Urinary bladder (tissue), 3 donors: ENCODE measurements at regions not wholly inside any gene's neighbourhood (a gene's known extent, or its start where the extent isn't known, plus 50 kb on each side); places are given as distances from the start of the nearest gene placed in this dataset.

Source experiments
- DNase-seq: peaks from one replicate; pipeline ENCODE4 v3.0.0-alpha.2; 2015; ENCODE audit errors: extremely low spot score
- H3K27ac ChIP-seq: one replicate; pipeline ENCODE4 v1.5.1; 2013; ENCODE audit warnings: low read depth, mild to moderate bottlenecking, moderate library complexity
- H3K36me3 ChIP-seq: one replicate; pipeline ENCODE4 v1.6.1; 2013; ENCODE audit warnings: mild to moderate bottlenecking, moderate library complexity; ENCODE audit not compliant: insufficient read depth
- H3K4me1 ChIP-seq: one replicate; pipeline ENCODE4 v1.6.1; 2013; ENCODE audit warnings: mild to moderate bottlenecking, moderate library complexity; ENCODE audit not compliant: insufficient read depth
- H3K4me3 ChIP-seq: one replicate; pipeline ENCODE4 v1.5.1; 2013; ENCODE audit warnings: low read depth, low read length
- WGBS: extraction: QIAGEN DNeasy Blood & Tissue Kit; methylation state at CpG from one replicate; pipeline ENCODE4 v1.1.7; 2013; 5-methylcytosine and 5-hydroxymethylcytosine counted together
- donor health status: healthy with polysubstance abuse.
- donor health status: healthy.

DNA sequence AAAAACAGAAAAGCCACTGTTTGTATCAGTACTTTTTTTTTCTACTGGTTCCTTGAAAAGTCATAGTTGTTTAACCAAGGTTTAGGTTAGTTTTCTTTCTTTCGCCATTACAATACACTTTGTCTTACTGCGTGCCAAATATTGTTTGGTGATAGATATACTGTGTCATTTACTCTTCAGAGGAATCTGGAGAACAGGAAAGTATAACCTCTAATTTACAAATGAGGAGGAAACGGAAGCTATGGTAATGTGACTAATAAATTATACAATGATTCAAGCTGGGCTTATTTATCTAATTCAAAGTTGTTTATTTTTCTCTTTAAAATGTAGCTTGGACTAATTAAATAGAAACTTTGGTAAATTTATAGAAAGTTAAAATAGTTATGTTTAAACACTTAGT, 96.2 kb upstream of the ROBO2 start:
- no peaks in the 10 kb centered on the region for H3K4me1 ChIP-seq
- no peaks in the 10 kb centered on the region for H3K36me3 ChIP-seq
- no peak overlapping the region for H3K27ac ChIP-seq
- DNase-seq = no peak
- WGBS = 66% methylated on average over 3 of the region's 3 CpGs
- no peak overlapping the region for H3K4me3 ChIP-seq

GRCh38 chr3:76949033-76949432, 90.9 kb upstream of the ROBO2 start:
- 72% methylated on average over 3 of the region's 3 CpGs for WGBS
- H3K36me3 ChIP-seq = peaks cover under 1% of the 10 kb centered on the region
- no peaks in the 10 kb centered on the region for H3K4me1 ChIP-seq
- no peak for DNase-seq
- H3K27ac ChIP-seq = no peak overlapping the region
- no peak overlapping the region for H3K4me3 ChIP-seq

DNA sequence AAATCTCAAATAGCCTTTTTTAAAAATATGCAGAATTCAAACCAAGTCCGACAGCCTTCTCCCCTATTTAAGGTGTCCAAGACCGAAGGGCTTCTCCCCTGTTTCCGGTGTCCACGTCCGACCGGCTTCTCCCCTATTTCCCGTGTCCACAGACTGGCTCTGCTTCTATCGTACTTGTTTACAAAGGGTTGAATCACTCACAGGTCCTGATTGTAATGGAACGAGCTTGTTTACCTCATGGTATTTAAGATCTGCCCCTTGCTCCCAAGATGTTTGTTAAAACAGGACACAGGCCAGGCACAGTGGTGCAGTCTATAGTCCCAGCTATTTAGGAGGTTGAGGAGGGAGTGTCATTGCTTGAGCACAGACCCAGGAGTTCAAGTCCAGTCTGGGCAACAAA, 90.4 kb upstream of the ROBO2 start:
- Histone ChIP-seq H3K36me3 (peaks cover 2% of the 10 kb centered on the region), H3K4me1 (no peaks in the 10 kb centered on the region), H3K27ac (no peak overlapping the region), H3K4me3 (no peak overlapping the region)
- 68% methylated on average over 9 of the region's 9 CpGs for WGBS
- DNase-seq = no peak

GRCh38 chr3:76950590-76950989, 89.3 kb upstream of the ROBO2 start:
- WGBS = 91% methylated on average over 3 of the region's 3 CpGs
- Histone ChIP-seq H3K27ac (no peak overlapping the region), H3K4me1 (no peaks in the 10 kb centered on the region), H3K36me3 (peaks cover 2% of the 10 kb centered on the region), H3K4me3 (no peak overlapping the region)
- DNase-seq = no peak

- Histone ChIP-seq H3K36me3 (peaks cover 2% of the 10 kb centered on the region), H3K4me3 (no peak overlapping the region), H3K27ac (no peak overlapping the region), H3K4me1 (no peaks in the 10 kb centered on the region)
- no peak for DNase-seq
- WGBS = 85% methylated on average over 1 of the region's 1 CpG
Observed at GRCh38 chr3:76954412-76954811, 85.5 kb upstream of the ROBO2 start.

GRCh38 chr3:76958274-76958673, 81.6 kb upstream of the ROBO2 start:
- DNase-seq = peak; percentile 13
- no peak overlapping the region for H3K4me3 ChIP-seq
- H3K27ac ChIP-seq = no peak overlapping the region
- H3K36me3 ChIP-seq = peaks cover 2% of the 10 kb centered on the region
- H3K4me1 ChIP-seq = no peaks in the 10 kb centered on the region

- 61% methylated on average over 1 of the region's 1 CpG for WGBS
- DNase-seq = no peak
Observed at GRCh38 chr3:76958861-76959260, 81.0 kb upstream of the ROBO2 start.

GRCh38 chr3:76961284-76961683, 78.6 kb upstream of the ROBO2 start:
- DNase-seq = no peak
- no peaks in the 10 kb centered on the region for H3K4me1 ChIP-seq
- H3K4me3 ChIP-seq = no peak overlapping the region
- WGBS = 86% methylated on average over 4 of the region's 4 CpGs
- H3K27ac ChIP-seq = no peak overlapping the region
- H3K36me3 ChIP-seq = no peaks in the 10 kb centered on the region

More at GRCh38 chr3:76958861-76959260, 81.0 kb upstream of the ROBO2 start:
- Histone ChIP-seq H3K4me3 (no peak overlapping the region), H3K4me1 (no peaks in the 10 kb centered on the region), H3K27ac (no peak overlapping the region), H3K36me3 (peaks cover 2% of the 10 kb centered on the region)

- Histone ChIP-seq H3K4me3 (no peak overlapping the region), H3K36me3 (no peaks in the 10 kb centered on the region), H3K4me1 (no peaks in the 10 kb centered on the region), H3K27ac (no peak overlapping the region)
- WGBS = 58% methylated on average over 4 of the region's 4 CpGs
- DNase-seq = no peak
Observed at GRCh38 chr3:76965122-76965725, 74.7 kb upstream of the ROBO2 start.

DNA sequence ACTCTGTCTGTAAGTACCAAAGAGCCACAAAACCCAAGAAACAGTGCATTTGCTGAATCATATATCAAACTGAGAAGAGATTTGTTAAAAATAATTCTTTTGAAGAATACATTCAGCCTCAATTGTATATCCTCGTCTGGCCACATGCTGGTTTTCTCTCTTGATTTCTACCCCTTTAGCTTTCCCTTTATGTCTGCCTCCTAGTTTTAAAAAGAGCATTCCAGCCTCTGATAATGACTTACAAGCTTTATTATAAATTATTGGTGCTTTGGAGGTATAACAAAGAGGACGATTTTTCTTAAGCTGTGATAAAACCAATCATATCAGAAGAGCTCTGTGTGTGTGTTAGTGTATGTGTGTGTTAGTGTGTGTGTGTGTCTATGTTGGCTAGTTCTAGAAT, 70.4 kb upstream of the ROBO2 start:
- Histone ChIP-seq H3K4me1 (no peaks in the 10 kb centered on the region), H3K27ac (no peak overlapping the region), H3K36me3 (no peaks in the 10 kb centered on the region), H3K4me3 (no peak overlapping the region)
- DNase-seq = no peak
- WGBS = 58% methylated on average over 2 of the region's 2 CpGs

DNA sequence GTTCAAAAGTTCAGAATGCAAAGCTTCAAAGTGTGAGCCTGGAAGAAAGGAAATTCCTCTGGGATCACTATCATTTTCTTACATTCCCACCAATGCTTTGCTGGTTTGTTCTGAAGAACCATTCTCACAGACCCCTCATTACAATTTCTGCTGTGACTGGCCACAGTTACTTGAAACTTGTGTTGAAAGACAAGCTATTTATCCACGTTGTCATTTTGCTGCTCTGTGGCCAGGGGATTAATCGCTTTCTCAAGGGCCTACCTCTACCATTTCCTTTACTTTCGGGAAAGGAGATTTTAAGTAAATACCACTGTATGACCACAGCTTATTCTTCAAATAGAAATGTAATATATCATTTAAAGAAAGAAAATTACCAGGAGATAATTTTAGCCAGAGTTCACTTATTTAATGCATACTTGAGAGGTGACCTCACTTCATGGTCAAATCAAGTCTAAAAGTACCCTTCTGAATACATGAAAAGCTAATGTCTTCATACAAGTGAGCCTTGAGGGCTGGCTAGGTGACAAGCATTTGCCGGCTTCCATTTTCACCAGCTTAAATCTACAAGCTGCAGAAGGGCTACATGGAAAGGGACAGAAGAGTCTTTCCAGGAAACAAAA, 69.8 kb upstream of the ROBO2 start:
- Histone ChIP-seq H3K36me3 (no peaks in the 10 kb centered on the region), H3K27ac (no peak overlapping the region), H3K4me3 (no peak overlapping the region), H3K4me1 (no peaks in the 10 kb centered on the region)
- 74% methylated on average over 4 of the region's 4 CpGs for WGBS
- DNase-seq = no peak

GRCh38 chr3:76972624-76973296, 67.1 kb upstream of the ROBO2 start:
- H3K36me3 ChIP-seq = no peaks in the 10 kb centered on the region
- no peak overlapping the region for H3K4me3 ChIP-seq
- H3K4me1 ChIP-seq = no peaks in the 10 kb centered on the region
- H3K27ac ChIP-seq = no peak overlapping the region
- 54% methylated on average over 4 of the region's 4 CpGs for WGBS
- DNase-seq = no peak

- Histone ChIP-seq H3K36me3 (no peaks in the 10 kb centered on the region), H3K4me3 (no peak overlapping the region), H3K4me1 (no peaks in the 10 kb centered on the region), H3K27ac (no peak overlapping the region)
- DNase-seq = no peak
Observed at GRCh38 chr3:76976996-76977395, 62.9 kb upstream of the ROBO2 start.

- no peak for DNase-seq
Observed at GRCh38 chr3:76985645-76986044, 54.3 kb upstream of the ROBO2 start.

More at GRCh38 chr3:76985645-76986044, 54.3 kb upstream of the ROBO2 start:
- Histone ChIP-seq H3K36me3 (no peaks in the 10 kb centered on the region), H3K4me1 (no peaks in the 10 kb centered on the region), H3K4me3 (no peak overlapping the region), H3K27ac (no peak overlapping the region)
